ENCODE measurements at regions not wholly inside any gene's neighbourhood (a gene's known extent, or its start where the extent isn't known, plus 50 kb on each side); places are given as distances from the start of the nearest gene placed in this dataset.

- no peak for TF ChIP-seq CTCF (IDR thresholded peaks at IDR 0.05)
- no peak for TF ChIP-seq POLR2A (IDR thresholded peaks at IDR 0.05)
These were observed 129.4 kb upstream of the SLC5A12 start for GRCh38 chr11:26851291-26851690.

Data from Peyer's patch (tissue), 4 donors.